Brain pericyte (primary cell): ENCODE measurements at regions not wholly inside any gene's neighbourhood (a gene's known extent, or its start where the extent isn't known, plus 50 kb on each side); places are given as distances from the start of the nearest gene placed in this dataset.

Source experiments
- DNase-seq: peaks from one replicate; pipeline ENCODE4 v3.0.0-alpha.2; 2012; ENCODE audit warnings: low read depth, low spot score

DNA sequence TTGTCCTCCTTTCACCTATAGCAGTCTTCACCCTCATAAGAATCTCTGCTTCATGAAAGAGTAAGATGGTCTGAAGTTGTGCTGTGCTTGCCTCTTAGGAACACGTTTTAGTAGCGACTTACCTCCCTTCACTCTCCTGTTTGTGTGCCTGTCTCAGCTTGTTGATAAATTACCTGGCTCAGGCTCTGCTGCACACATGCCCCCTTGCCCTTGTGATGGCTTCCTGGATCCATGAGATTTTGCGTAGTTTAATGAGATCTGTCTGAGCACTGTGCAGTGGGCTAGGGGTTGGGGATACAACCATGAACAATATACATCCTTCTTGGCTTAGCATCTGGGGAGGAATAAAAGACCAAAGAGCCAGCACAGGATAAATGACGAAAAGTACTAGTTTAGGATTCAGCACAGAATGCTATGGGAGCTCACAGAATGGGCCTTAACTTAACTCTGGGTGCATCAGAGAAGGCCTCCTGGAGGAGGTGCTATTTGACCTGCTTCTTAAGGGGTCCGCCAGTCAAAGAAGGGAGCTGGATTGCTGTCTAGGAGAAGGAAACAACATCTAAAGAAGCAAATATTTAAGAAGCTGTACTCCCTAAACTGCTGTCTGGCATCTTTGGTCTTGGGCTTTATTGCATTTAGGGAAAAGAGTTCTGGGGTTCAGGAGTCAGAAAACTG is 175.7 kb upstream of the PLXNA2 start:
- DNase-seq, result no peak

DNA sequence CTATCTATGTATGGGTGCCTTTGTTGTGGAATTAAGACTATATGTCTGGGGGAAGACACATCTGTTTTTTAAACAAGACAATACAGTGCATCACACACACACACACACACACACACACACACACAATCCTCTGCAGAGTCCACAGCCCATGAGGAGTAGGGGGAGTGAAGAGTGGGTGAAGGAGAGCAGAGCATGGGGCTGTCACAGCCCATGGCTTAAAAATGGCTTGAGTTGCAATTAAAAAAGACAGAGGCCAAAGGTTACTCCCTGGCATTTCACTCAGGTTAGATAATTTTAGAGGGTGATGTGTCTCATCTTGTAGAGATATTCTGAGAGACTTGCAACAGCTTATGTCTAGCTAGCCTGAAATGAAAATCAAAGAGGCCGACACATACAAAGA is 176.5 kb upstream of the PLXNA2 start:
- no peak for DNase-seq

DNA sequence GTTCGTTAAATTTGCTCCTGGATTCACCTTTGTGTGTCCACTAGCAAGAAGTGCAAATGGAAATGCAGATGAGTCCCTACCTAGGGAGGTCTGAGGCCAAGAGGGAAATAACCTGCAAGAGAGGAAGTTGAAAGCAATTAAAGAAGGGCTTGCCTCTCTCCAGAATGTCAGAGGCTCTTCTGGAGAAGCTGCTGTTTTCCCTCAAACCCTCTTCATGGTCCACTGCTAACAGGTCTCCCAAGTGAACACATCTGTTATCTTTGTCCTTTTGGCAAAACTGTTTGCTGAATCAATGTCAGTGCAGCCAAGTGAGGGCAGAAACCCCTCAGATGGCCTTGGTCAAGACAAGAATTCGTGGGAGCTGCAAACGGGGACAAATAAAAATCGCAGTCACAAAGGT is 177.3 kb upstream of the PLXNA2 start:
- DNase-seq, result no peak

DNA sequence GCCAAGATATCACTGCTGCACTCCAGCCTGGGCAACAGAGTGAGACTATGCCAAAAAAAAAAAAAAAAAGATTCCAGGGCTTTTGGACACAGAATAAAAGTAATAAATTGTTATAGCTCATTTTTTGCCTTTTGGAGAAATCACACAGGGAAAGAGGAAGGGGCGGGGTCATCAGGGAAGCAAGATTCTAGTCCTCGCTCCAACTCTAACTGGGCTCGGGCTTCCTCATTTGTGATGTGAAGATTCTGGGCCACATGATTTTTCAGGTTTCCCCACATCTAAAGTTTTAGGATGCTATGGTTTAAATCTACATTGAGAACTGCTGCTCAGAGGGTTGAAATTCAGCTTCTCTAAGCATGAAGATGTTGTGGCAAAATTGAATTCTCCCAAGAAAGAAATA is 179.3 kb upstream of the PLXNA2 start:
- no peak for DNase-seq

DNA sequence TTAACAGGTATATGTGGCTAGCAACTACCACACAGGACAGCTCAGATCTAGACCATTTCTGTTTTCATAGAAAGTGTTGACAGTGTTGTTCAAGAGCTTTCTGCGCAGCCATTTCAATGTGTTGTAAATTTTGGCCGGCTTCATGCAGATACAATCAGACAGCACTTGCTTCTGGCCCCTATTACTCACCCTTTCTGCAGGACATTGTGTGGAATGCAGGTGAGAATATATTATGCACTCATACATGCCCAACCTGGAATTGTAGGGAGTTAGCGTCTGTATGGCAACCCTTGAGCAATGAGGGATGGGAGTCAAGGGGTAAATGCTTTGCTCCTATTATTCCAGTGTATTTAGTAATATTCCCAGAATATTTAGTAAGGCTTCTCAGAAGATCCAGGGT is 180.9 kb upstream of the PLXNA2 start:
- DNase-seq, result no peak

DNA sequence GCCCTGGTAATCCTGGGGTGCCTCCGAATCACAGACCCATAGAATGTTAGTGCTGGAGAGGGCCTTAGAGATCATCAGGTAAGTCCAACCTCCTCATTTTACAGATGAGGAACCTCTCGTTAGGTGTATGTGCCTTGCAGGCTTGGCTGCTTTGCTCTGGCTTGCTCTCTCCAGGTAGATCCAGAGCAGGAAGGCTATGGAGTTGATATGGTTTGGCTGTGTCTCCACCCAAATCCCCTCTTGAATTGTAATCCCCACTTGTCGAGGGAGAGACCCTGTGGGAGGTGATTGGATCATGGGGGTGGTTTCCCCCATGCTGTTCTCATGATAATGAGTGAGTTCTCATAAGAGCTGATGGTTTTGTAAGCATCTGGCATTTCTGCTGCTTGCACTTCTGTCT is 186.0 kb upstream of the PLXNA2 start:
- no peak for DNase-seq

DNA sequence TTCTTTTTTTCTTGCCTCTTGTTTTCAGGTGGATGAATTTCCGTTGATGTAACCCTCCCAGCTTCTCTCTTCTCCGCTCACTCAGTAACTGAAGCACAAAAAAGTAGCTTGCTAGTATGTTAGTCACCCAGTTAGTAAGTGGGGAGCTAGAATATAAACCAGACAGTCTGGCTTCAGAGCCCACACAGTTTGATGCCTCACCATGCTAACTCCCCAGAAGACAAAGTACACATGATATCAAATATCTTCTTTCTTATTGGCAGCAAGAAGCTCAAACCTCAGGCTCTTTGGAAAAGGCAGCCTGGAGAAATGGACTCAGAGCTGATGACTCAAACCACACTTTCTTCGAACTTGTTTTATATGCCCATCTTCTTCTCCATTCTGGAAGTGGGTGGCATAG is 187.5 kb upstream of the PLXNA2 start:
- DNase-seq, result no peak

DNA sequence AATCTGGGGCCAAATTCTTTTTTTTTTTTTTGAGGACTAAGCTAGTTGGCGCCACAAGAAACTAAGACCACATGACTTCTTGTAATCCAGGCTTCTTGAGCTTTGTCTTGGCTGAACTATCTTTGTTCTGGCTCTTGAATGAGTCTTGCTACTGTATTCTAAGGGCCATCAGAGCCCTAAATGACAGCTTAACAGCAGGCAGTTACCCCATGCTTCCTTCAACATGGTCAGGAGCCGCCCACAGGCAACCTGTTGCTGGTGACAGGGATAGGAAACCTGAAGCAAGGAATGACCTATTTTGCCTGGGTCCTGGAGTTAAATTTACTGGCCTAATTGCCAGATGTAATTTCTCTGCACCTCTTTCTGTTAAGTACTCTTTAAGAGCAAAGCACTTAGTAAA is 188.2 kb upstream of the PLXNA2 start:
- no peak for DNase-seq

DNA sequence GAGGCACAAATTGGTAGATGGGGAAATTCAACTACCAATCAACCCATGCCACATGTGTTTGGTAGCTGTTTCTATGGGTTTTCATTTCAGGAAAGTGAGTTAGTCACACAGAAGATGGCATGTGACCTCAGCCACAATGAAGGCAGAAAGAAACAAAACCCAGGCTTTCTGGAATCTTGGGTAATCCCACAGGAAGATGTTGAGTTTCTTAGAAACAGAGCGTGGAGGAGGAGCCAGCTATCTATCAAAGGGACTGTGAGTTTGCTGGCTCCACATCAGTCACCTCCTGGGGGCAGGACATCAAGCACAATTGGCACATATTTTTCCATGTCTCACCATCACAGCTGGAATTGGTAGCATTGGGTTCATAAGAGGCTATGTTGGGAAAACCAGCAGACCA is 188.9 kb upstream of the PLXNA2 start:
- no peak for DNase-seq

DNA sequence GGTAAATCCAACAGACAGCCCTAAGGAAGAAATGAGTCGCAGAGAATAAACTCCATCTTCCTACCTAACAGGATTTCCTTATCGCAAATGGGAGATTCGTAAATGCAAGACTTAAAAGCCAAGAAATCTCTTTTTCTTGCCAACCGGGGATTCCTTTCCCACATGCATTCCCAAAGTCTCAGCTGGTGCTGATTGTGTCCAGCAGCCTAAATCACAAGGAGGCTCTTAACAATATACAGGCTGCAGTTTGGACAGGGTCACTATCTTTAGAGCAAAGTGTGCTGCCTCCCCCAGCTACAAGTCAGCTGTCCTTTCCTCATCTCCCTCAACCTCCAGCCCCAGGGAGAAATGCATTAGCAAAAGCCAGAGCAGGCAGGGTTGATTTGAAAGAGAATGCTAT is 189.8 kb upstream of the PLXNA2 start:
- DNase-seq, result no peak

DNA sequence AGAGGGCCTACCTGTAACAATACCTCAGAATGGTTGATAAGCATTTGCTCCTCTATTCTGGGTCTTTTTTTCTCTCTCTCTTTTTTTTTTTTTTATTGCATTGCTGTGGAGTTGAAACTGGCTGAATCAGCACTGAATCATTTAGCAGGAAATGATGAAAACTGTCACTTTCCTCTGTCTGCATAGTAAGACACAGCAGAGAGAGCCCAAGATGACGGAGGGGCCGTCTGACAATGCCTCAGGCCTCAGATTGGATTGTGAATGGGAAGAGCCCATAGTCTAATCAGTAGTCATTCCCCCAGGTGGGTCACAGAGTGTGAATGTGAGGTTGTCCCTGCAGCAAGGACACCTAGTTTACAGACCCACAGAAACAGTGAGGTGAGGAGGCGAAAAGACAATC is 193.2 kb upstream of the PLXNA2 start:
- no peak for DNase-seq

DNA sequence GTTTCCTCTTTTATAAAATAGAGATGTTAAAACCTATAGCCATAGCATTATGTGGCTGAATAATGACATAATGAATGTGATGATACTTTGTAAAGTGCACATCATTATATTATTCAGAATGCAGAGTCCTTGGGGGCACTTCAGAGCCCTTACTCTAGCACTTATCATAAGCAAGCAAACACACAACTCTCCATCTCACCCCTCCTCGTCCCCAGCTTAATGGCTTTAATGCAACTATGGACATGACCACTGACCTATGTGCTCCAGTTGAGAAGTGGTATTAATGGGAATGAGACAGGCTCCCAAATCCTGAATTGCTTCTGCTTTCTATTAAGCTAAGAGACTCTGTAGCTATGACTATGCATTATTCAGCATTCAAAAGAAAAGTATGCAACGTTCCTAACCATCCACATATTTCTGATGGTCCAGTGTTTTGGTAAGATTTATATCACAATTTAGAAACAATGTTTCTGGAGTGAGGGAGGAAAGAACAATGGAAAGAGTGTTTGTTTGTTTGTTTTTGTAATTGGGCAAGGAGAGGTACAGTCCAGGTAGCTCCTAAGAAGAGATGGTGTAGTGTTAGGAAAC is 194.0 kb upstream of the PLXNA2 start:
- DNase-seq, result no peak

DNA sequence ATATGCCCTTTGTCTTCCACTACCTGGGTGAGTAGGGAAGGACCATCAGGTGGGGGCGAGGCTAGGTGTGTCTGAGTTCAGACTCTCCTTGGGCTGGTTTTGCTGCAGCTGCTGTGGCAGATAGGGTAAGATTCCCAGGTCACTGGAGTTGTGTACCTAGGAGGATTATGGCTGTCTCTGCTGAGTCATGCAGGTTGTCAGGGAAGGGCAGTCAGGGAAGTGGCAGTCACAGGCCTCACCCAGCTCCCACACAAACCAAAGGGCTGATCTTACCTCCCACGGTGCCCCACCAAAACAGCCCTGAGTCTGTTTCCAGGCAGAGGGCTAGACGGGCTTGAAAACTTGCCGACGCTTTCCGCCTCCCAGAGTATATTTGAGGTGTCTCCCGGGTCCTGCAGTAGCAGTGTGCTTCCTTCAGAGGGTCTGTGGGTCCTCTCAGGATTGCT is 201.6 kb upstream of the PLXNA2 start:
- DNase-seq, result no peak

DNA sequence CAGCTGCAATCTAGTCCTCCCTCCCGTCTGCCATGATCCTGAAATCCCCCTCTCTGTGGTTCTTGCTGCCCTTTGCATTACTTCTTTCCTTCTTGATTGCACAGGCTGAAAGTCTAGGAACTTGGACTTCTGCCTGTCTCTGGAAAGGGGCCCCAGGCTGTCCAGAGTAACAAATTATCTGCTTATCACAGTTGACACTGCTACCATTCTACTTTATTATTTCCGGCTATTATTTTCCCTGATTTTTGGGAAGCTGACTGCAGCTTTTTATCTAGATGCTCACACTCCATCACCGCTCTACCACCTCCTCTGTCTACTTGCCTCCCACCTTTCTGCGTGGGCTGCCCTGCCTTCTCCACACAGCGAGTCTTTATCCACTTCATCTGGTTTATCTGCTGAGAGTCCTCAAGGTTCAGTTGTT is 202.1 kb upstream of the PLXNA2 start:
- DNase-seq, result no peak

DNA sequence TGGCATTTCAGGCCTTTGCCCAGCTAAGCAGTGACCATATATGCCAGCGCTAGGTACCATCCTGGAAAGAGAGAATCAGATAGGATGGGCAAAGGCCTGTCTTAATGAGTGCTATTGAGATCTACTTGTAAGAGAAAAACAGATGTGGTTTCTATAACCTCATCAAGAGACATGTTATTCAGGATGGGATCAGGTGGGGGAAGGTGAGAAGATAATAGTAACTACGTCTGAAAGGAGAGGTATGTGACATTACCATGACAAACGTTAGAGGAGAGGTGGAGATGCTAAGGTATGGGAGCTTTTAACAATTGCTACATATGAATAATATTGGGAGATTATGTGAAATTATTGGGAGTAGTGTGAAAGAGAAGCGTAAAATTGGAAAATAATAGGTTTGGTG is 204.2 kb upstream of the PLXNA2 start:
- DNase-seq, result no peak

DNA sequence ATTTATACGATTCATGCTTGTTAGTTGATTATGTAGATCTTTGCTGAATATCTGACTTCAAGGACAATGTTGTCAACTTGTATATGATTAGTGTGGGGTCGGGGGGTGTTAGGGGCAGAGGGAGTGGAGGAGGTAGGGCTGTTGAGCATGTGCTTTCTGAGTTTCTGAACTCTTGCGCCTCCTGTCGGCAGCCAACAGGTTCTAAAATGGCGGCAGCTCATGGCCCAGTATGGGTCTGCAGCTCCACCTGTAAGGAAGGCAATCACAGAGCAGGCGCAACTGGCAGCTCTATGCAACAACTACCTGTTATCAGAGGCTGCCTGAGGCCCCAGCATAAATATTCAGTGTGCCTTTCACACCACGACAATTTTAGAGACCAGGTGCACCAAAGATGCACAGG is 205.8 kb upstream of the PLXNA2 start:
- no peak for DNase-seq

DNA sequence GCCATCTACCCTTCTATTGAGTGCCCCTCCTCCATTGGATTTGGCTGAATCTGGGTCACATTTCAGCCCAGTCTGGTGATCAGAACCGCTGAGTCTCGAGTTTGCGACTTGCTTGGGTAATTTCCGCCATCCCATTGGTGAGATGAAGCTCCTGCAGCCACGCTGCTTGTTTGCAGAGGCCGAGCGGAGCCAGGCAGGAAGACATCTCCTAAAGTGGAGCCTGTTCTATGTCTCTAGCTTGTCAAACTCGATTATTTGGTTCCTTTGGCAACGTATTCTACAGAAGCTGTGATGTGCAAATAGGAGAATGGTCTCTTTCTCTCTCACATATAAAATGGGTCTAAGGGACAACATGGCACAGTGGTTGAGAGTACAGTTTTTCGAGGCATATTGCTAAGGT is 206.8 kb upstream of the PLXNA2 start:
- no peak for DNase-seq

DNA sequence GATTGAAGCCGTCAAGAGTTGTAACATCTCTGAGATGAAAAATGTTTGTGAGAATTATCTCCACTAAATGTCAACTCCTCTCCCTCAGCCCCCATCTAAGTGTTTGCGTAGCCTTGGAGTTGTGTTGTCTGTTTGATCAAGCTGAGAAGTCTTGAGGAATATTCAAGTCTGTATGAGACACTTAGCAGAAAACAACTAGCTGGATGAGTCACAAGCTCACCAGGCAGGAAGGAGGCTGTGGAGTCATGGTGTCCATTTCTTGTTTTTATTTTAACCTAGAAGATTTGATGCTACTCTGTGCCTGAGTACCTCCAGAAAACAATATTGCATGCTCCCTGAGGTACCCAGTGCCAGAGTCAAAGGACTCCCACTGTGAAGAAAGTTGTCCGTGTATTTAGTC is 211.6 kb upstream of the PLXNA2 start:
- DNase-seq, result no peak

DNA sequence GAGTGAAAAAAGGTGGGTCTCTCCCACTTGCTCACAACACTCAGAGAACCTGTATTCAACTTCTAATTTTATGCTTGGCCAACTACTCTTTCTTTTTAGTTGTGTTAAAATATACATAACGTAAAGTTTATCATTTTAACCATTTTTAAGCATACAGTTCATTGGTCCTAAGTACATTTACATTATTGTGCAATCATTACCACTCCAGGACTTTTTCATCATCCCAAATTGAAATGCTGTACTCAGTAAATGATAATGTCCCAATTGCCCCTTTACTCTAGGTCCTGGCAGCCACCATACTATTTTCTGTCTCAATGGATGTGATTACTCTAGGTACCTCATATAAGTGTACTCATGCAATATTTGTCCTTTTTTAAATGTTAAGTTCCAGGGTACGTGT is 212.3 kb upstream of the PLXNA2 start:
- DNase-seq, result no peak

DNA sequence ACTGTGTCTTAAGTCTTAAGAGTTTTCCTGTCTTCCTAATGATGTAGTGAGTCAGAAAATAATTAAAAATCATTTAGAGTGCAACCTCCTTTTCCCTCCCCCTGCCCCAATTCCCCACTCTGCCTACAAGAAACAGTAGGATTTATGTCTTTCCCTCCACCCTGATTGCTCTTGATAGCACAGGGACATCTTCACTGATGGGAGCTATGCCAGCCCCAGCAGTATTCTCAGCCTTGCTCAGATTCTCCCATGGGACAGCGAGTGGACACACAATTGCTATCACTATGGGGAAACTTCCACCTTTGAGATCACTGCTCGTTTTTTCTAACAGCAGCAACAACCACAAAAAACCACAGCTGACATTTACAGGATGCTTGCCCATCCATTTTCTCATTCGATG is 216.6 kb upstream of the PLXNA2 start:
- DNase-seq, result no peak

DNA sequence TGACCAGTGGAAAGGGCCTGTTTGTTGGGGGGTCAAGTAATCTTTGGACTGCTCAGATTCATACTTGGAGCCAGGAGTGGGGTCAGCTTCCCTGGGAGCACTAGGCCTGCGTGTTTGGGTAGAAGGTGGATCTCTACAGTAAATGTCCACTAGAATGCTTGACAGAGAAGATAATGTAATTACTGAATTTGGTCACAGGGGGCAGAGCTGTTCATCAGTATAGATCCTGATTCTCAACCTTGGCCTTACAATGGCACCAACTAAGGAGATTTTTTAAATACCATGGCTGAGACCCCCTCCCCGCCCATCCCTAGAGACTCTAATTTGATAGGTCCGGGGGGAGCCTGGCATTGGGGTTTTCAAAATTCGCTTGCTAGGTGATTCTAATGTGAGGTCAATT is 217.5 kb upstream of the PLXNA2 start:
- no peak for DNase-seq

DNA sequence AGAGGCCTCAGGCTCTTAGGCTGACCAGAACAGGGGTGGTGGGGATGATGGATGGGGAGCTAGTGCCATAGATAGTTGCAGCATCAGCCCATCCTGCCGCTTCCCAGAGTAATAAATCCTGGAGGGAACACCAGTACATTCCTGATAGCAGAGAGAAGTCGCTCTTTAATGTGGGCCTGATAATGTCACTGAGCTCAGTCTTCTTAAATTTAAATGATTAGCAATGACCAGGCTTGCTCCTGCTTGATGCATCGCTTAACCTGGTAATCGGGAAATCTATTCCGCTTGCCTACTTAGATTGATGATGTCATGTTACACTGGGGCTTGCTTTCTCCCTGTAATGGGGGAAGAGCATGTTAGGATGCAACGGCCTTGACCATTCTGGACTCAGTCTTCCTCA is 218.6 kb upstream of the PLXNA2 start:
- DNase-seq, result no peak

DNA sequence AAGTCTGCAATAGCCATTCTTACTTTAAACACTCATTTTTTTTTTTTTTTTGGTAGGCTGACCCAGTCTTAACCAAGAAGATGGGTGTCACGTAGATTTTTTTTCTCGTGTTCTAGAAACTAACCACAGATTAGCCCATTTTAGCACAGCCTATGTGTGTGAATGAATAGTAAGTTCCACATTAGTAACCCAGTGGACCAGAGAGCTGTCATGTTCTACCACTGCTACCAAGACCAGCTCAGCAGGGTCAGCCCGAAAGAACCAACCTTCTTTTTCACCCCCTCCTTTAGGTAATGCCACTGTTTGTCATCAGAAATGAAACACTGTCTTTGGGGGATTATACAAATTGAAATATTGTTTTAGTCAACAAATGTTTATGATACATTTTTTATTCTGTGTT is 221.1 kb upstream of the PLXNA2 start:
- no peak for DNase-seq
